Hepatic stellate cell (primary cell): ENCODE measurements at regions not wholly inside any gene's neighbourhood (a gene's known extent, or its start where the extent isn't known, plus 50 kb on each side); places are given as distances from the start of the nearest gene placed in this dataset.
"Not testable (repeated sequence)": the region's sequence is repeated elsewhere in the genome, so short reads cannot be mapped to it uniquely, and the experiment has no call there.

Source experiments
- DNase-seq: peaks from one replicate; pipeline ENCODE4 v3.0.0; 2011; ENCODE audit warnings: low spot score

- DNase-seq: no peak
Observed at GRCh38 chr20:48124960-48125359, 339.7 kb upstream of the SULF2 start.

DNA sequence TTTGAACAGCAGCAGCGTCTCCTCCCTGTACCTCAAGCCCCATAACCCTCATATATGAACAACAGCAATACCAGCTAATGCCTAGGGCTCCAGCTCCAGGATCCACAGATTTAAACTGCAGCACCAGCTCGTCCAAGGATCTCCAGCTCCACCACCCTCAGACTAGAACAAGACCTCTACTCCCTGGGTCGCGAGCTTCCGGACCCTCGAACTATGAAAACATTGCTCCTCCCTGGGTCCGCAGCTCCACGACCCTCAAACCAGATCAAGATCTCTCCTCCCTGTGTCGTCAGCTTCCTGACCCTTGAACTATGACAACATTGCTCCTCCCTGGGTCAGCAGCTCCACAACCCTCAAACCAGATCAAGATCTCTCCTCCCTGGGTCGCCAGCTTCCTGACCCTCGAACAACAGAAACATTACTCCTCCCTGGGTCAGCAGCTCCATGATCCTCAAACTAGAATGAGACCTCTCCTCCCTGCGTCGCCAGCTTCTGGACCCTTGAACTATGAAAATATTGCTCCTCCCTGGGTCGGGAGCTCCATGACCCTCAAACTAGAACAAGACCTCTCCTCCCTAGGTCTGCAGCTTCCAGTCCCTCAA lies 339.0 kb upstream of the SULF2 start:
- DNase-seq: no peak

- no peak for DNase-seq
Observed at GRCh38 chr20:48120120-48120519, 334.8 kb upstream of the SULF2 start.

DNA sequence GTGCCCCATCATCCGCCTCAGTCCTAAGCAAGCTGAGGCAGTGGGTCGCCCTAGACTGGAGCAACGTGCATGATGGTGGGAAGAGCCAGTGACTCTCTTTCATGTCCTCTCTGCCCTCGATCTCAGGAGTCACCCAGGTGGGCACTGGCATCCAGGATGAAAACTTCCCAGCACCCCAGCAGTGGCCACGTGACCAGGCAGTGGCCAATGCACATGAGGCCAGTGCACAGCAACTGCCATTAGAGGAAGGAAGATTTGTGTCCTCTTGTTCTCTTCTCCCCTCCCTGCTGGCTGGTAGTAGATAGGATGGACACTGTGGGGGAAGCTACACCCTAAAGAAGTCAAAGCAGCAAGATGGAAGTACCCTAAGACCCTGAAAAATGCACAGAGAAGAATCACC lies 334.1 kb upstream of the SULF2 start:
- DNase-seq: not testable (repeated sequence)

DNA sequence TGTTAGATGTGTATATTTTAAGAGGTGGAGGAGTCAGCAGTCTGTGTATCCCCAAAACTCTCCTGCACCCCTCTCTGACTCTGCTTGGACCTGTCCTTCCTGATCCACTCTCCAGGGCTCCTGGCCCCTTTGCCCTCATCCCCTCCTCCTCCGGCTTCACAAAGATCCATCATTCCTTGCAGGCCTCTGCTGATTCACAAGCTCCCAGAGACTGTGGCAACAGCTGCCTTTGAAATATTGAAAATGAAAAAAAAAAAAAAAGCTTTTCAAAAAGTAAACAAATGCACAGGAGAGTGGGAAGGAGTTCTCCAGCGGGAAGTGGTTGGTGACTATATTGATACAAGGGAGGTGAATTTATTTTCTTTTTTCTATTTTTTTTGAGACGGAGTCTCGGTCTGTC lies 330.2 kb upstream of the SULF2 start:
- no peak for DNase-seq

- no peak for DNase-seq
Observed at GRCh38 chr20:48107560-48107959, 322.3 kb upstream of the SULF2 start.

DNA sequence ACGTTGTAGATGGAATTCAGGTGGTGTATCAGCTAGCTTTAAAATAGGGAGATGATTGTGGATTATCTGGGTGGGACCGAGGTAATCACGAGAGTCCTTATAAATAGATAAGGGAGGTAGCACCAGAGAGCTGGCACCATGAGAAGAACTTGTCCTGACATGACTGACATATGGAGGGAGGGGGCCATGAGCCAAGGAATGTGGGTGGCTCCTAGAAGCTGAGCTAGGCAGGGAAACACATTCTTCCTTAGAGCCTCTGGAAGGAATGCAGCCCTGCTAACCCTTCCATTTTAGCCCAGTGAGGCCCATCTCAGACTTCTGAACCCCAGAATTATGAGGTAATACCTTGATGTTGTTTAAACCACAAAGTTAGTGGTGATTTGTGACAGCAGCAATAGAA lies 321.1 kb upstream of the SULF2 start:
- DNase-seq: no peak

DNA sequence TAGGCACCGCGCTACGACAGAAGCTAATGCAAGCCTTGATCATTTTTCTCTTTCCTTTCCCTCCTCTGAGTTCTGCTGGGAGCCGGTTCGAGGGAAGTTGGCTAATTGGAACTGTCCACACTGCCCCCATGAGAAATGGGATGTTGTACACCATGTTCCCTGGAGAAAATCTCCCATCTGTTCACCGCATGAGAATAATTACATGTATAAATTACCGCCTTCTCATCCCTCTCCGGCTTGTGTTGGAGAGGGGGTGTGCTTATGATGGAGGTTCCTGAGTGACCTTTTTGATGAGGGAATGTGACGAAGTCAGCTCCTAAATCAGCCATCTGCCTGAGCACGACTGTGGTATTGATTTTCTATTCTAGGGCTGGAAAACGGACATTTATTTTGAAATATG lies 320.2 kb upstream of the SULF2 start:
- DNase-seq: no peak

DNA sequence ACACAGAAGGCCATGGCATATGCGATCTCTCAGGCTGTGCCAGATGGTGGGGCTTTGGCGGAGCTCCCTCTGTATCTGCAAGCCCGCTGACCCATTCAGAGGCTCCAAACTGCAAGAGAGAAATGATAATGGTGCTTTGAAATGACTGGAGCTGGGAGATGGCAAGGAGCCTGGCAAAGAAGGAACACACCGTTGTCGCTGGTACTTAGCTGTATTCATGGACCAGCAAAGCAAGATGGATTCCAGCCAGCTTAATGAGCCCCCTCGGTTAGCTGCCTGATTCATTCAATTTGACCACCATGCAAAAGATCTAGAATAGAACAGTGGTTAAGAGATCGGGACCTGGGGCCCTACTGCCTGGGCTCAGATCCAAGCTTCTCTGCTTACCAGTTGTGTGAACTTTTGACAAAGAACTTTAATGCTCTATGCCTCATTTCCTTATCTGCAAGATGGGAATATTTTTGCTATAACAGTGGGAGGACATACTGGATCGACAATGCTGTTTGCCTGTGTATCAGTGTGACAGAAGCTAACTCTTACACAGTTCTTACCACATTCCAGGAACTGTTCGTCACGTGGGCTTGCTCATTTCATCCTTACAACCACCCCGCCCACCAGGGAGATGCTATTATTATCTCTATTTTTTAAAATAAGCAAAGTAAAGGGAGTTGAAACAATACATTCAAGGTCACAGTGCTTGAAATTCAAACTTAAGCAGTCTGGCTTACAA lies 317.8 kb upstream of the SULF2 start:
- DNase-seq: no peak

- no peak for DNase-seq
Observed at GRCh38 chr20:48102076-48102787, 317.0 kb upstream of the SULF2 start.

- no peak for DNase-seq
Observed at GRCh38 chr20:48100483-48100882, 315.2 kb upstream of the SULF2 start.

- no peak for DNase-seq
Observed at GRCh38 chr20:48098866-48099265, 313.6 kb upstream of the SULF2 start.

- DNase-seq: no peak
Observed at GRCh38 chr20:48098099-48098498, 312.8 kb upstream of the SULF2 start.

GRCh38 chr20:48096957-48097890 lies 311.9 kb upstream of the SULF2 start:
- no peak for DNase-seq

- DNase-seq: no peak
Observed at GRCh38 chr20:48096212-48096875, 311.1 kb upstream of the SULF2 start.

DNA sequence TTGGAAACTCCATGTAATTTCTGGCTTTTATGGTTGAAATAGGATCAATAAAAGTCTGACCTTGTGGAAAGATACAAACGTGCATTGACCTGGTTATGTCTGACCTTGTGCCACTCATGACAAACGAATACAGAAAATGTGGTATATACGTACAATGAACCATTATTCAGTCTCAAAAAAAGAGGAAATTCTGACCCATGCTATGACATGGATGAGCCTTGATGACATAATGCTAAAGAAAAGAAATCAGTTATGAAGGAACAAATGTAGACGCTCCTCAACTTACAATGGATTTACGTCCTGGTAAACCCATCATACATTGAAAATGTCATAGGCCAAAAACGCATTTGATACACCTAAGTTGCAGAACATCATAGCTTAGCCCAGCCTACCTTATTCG lies 309.7 kb upstream of the SULF2 start:
- DNase-seq: no peak

DNA sequence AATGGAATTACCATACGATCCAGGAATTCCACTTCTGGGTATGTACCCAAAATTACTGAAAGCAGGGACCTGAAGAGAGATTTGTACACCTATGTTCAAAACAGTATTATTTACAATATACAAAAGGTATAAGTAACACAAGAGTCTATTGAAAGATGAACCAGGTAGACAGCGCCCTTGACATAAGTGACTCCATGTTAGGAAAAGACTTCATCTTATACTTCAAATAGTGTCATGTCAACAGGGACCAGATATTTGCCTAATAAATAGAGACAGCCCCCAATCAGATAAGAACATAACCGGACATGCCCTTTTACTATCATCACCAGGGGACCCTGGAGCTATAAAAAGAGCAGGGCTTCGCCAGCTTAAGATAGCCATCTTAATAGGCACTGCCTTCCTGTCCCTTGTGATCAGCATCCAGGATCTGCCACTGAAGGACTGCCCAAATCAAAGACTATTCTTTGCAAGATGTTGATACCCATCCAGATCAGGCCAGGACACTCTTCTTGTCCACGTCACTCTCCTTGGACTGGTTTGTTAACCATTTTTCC lies 309.0 kb upstream of the SULF2 start:
- DNase-seq: no peak

- DNase-seq: no peak
Observed at GRCh38 chr20:48092596-48093280, 307.5 kb upstream of the SULF2 start.

GRCh38 chr20:48090784-48091183 lies 305.5 kb upstream of the SULF2 start:
- DNase-seq: no peak

DNA sequence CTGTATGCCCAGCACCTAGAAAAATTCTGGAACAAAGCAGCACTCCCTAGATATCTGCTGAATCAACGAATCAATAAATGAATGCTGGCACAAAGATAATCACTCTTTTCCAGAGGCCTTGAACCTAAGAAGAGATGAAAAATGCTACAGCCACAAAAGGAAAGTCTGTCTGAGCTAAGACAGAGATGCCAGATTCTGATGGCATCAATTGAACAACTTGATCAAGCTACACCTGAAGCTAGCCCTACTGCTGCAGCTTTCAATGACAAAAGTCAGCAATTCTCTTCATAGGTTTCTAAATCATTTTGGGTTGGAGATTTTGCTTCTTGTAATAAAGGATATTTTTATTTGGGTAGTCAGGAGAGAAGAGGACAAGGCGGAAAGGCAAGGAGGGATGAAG lies 305.0 kb upstream of the SULF2 start:
- DNase-seq: no peak

DNA sequence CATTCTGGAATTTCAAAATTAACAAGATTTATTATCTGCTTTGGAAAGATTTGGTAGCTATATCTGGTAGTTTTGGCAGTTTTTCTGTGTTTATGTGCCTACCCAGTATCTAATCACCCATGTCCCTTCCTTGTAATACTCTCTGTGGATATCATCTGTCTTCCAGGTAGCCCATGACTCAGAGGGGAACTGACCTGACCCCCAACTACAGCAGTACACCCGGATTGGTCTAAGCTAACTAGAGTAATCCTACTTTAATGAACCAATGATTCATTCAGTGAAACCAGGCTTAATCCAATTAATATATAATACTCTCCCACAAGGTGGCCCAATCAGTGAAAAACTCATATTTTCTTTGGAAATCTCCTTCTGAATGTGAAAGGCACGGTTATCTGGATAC lies 295.3 kb upstream of the SULF2 start:
- DNase-seq: no peak
